Hepatocyte (in vitro differentiated cells): ENCODE measurements at regions not wholly inside any gene's neighbourhood (a gene's known extent, or its start where the extent isn't known, plus 50 kb on each side); places are given as distances from the start of the nearest gene placed in this dataset.

ENCODE experiments used
- DNase-seq: peaks from one replicate; pipeline ENCODE4 v3.0.0-alpha.2; 2016; ENCODE audit warnings: low spot score
- H2AFZ ChIP-seq: fragments of 200-600 bp; sonication (generic); 2 replicates; pipeline ENCODE4 v1.6.0; 2016; ENCODE audit warnings: antibody characterized with exemption, mild to moderate bottlenecking
- H3K27ac ChIP-seq: fragments of 200-600 bp; sonication (generic); 2 replicates; pipeline ENCODE4 v1.5.1; 2016; ENCODE audit warnings: mild to moderate bottlenecking
- H3K27me3 ChIP-seq: fragments of 200-600 bp; sonication (generic); 2 replicates; pipeline ENCODE4 v1.6.1; 2016
- H3K36me3 ChIP-seq: fragments of 200-600 bp; sonication (generic); replicated peaks from 2 replicates; pipeline ENCODE4 v1.5.1; 2016; ENCODE audit warnings: low read depth; ENCODE audit not compliant: insufficient read depth
- H3K4me1 ChIP-seq: fragments of 200-600 bp; sonication (generic); 2 replicates; pipeline ENCODE4 v1.5.1; 2016; ENCODE audit warnings: mild to moderate bottlenecking, moderate library complexity; ENCODE audit not compliant: insufficient read depth
- H3K4me2 ChIP-seq: fragments of 200-600 bp; sonication (generic); 2 replicates; pipeline ENCODE4 v1.6.0; 2016
- H3K4me3 ChIP-seq: fragments of 200-600 bp; sonication (generic); 2 replicates; pipeline ENCODE4 v1.5.1; 2016; ENCODE audit warnings: mild to moderate bottlenecking
- H3K79me2 ChIP-seq: fragments of 200-600 bp; sonication (generic); 2 replicates; pipeline ENCODE4 v1.6.0; 2017; ENCODE audit warnings: mild to moderate bottlenecking
- H3K9me2 ChIP-seq: fragments of 200-600 bp; sonication (generic); replicated peaks from 2 replicates; pipeline ENCODE4 v1.6.0; 2017; ENCODE audit warnings: mild to moderate bottlenecking; ENCODE audit not compliant: insufficient read depth
- H3K9me3 ChIP-seq: fragments of 200-600 bp; sonication (generic); 2 replicates; pipeline ENCODE4 v1.5.1; 2016; ENCODE audit warnings: low read depth, mild to moderate bottlenecking
- H4K20me1 ChIP-seq: fragments of 200-600 bp; sonication (generic); 2 replicates; pipeline ENCODE4 v1.6.0; 2016; ENCODE audit warnings: mild to moderate bottlenecking; ENCODE audit not compliant: insufficient read depth, poor library complexity, severe bottlenecking
- EZH2 ChIP-seq: fragments of 200-600 bp; sonication (generic); IDR thresholded peaks from 2 replicates; pipeline ENCODE4 v1.6.1; 2016; ENCODE audit warnings: antibody characterized with exemption, mild to moderate bottlenecking, borderline replicate concordance
- EZH2phosphoT487 ChIP-seq: fragments of 200-600 bp; sonication (generic); IDR thresholded peaks from one replicate; pipeline ENCODE4 v1.6.1; 2018; ENCODE audit warnings: antibody characterized with exemption, mild to moderate bottlenecking, low read depth, moderate library complexity; ENCODE audit not compliant: unreplicated experiment, severe bottlenecking
- WGBS: methylation state at CpG from one replicate; pipeline ENCODE4 v1.1.6; 2016; ENCODE audit warnings: low lambda C conversion rate; ENCODE audit errors: missing lambda C conversion rate; 5-methylcytosine and 5-hydroxymethylcytosine counted together
- TF ChIP-seq, protein P1 (sequence below): fragments of 200-600 bp; sonication (generic); IDR thresholded peaks from 2 replicates; pipeline ENCODE4 v1.5.1; 2016; ENCODE audit warnings: antibody characterized with exemption, mild to moderate bottlenecking; ENCODE audit not compliant: poor library complexity

DNA sequence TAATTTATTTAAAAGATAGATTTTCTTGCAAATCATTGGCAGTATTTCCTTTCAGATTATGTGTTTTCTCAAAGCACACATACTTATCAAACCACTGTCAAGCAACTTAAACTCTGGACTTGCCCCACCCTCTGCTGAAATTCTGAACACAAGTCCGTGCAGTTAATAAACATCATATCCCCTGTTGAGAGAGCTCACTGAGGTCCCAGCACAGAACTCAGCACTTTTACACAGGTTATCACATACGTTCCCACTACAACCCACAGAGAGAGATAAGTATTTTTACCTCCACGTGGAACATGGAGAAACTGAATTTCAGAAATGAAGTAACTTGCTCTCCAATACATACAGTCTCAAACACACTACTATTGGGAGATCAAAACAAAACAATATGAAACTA, 267.6 kb upstream of the IGF1R start:
- no peak overlapping the region for H2AFZ ChIP-seq
- 64% methylated on average over 3 of the region's 3 CpGs for WGBS
- no peaks in the 10 kb centered on the region for H4K20me1 ChIP-seq
- peak overlapping the region; percentile 51 for H3K27ac ChIP-seq
- no peak overlapping the region for H3K4me3 ChIP-seq
- no peak for TF ChIP-seq EZH2phosphoT487
- TF ChIP-seq, protein P1, sequence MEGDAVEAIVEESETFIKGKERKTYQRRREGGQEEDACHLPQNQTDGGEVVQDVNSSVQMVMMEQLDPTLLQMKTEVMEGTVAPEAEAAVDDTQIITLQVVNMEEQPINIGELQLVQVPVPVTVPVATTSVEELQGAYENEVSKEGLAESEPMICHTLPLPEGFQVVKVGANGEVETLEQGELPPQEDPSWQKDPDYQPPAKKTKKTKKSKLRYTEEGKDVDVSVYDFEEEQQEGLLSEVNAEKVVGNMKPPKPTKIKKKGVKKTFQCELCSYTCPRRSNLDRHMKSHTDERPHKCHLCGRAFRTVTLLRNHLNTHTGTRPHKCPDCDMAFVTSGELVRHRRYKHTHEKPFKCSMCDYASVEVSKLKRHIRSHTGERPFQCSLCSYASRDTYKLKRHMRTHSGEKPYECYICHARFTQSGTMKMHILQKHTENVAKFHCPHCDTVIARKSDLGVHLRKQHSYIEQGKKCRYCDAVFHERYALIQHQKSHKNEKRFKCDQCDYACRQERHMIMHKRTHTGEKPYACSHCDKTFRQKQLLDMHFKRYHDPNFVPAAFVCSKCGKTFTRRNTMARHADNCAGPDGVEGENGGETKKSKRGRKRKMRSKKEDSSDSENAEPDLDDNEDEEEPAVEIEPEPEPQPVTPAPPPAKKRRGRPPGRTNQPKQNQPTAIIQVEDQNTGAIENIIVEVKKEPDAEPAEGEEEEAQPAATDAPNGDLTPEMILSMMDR = no peak
- TF ChIP-seq EZH2 = no peak
- peak overlapping the region; percentile 13 for H3K4me2 ChIP-seq
- no peaks in the 10 kb centered on the region for H3K4me1 ChIP-seq
- DNase-seq = no peak
- H3K27me3 ChIP-seq = no peaks in the 10 kb centered on the region
- no peaks in the 10 kb centered on the region for H3K9me2 ChIP-seq
- H3K36me3 ChIP-seq = no peaks in the 10 kb centered on the region
- H3K9me3 ChIP-seq = no peaks in the 10 kb centered on the region
- no peaks in the 10 kb centered on the region for H3K79me2 ChIP-seq

DNA sequence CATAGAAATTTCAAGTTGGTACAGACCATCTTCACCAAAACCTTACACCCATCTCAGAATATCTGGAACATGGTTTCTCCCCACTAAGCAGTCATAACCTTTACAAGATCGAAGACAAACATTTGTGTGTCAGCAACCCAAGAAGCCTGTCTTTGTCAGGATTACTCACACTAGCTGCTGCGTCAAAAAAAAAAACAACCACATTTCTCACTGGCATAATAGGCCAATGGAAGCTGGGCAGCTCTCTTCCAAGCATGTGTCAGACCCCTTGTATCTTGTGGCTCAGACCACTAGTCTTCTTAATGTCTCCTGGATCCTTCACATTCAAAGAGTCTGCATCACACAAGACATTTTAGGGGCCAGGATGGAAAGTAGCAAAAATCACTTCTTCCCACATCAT, 266.9 kb upstream of the IGF1R start:
- H4K20me1 ChIP-seq = no peaks in the 10 kb centered on the region
- no peak overlapping the region for H3K4me2 ChIP-seq
- no peaks in the 10 kb centered on the region for H3K27me3 ChIP-seq
- 85% methylated on average over 2 of the region's 2 CpGs for WGBS
- no peaks in the 10 kb centered on the region for H3K9me2 ChIP-seq
- DNase-seq = no peak
- H3K36me3 ChIP-seq = no peaks in the 10 kb centered on the region
- H3K4me1 ChIP-seq = no peaks in the 10 kb centered on the region
- no peak for TF ChIP-seq EZH2phosphoT487
- TF ChIP-seq, protein P1 = no peak
- no peak for TF ChIP-seq EZH2
- no peaks in the 10 kb centered on the region for H3K9me3 ChIP-seq
- H3K27ac ChIP-seq = no peak overlapping the region
- H3K4me3 ChIP-seq = no peak overlapping the region
- no peaks in the 10 kb centered on the region for H3K79me2 ChIP-seq
- H2AFZ ChIP-seq = no peak overlapping the region

DNA sequence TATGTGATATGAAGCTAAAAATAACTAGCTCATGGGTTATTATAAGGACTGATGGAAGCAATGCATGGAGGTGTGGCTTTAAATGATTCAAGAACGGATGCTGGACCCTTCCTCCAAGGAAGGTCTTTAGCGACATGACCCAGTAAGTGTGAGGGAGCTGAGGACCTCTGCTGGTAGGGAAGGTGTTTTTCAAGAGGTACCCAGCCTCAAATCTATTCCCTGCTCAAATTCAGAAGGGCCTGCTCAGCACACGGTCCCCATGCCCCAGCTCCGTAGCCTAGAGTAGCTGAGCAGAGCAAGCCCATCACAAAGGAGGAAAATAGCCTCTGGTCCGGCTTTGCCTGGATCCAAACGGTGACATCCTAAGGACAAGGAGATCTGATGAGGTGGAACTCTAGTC, 266.2 kb upstream of the IGF1R start:
- WGBS = 64% methylated on average over 6 of the region's 6 CpGs
- Histone ChIP-seq H3K4me3 (no peak overlapping the region), H3K9me3 (no peaks in the 10 kb centered on the region), H3K27ac (no peak overlapping the region), H2AFZ (no peak overlapping the region), H4K20me1 (no peaks in the 10 kb centered on the region), H3K36me3 (no peaks in the 10 kb centered on the region), H3K4me2 (no peak overlapping the region), H3K27me3 (no peaks in the 10 kb centered on the region), H3K4me1 (no peaks in the 10 kb centered on the region), H3K9me2 (no peaks in the 10 kb centered on the region), H3K79me2 (no peaks in the 10 kb centered on the region)
- TF ChIP-seq EZH2phosphoT487 = no peak
- DNase-seq = no peak

DNA sequence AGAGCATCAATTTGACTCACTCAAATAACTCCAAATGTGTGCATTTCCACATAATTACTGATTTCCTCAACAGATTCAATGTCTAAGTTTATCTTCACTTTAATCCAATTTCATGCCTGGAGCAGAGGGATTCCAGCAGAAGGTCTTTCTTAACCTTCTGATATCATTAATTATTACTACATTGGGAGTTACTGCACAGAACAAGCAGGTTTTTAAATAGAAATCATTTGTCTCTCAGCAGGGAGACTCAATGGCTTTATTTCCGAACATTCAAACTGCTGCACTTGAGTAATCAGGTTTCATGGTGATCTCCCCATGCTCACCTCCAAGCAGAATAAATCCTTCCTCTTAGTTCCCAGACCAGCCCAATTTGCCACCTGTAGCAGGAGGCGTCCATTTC, 264.8 kb upstream of the IGF1R start:
- Histone ChIP-seq H3K9me3 (no peaks in the 10 kb centered on the region), H3K27ac (no peak overlapping the region), H3K4me3 (no peak overlapping the region), H3K79me2 (no peaks in the 10 kb centered on the region), H3K9me2 (no peaks in the 10 kb centered on the region), H4K20me1 (no peaks in the 10 kb centered on the region), H2AFZ (no peak overlapping the region), H3K27me3 (no peaks in the 10 kb centered on the region), H3K36me3 (no peaks in the 10 kb centered on the region), H3K4me1 (no peaks in the 10 kb centered on the region), H3K4me2 (no peak overlapping the region)
- DNase-seq = no peak
- 92% methylated on average over 2 of the region's 2 CpGs for WGBS
- no peak for TF ChIP-seq EZH2
- TF ChIP-seq EZH2phosphoT487 = no peak
- TF ChIP-seq, protein P1 = no peak
